Activated CD4-positive, alpha-beta T cell treated with anti-CD3 and anti-CD28 coated beads, Interleukin-2, amount 10 ng/mL, durations not matched to agents 24 days and 14 days (primary cell): ENCODE measurements at regions not wholly inside any gene's neighbourhood (a gene's known extent, or its start where the extent isn't known, plus 50 kb on each side); places are given as distances from the start of the nearest gene placed in this dataset.

Experiments used
- DNase-seq: peaks from one replicate; pipeline ENCODE4 v3.0.0; 2022
- H3K27ac Mint-ChIP-seq: one replicate; pipeline ENCODE4 v1.8.0; 2022; ENCODE audit warnings: mild to moderate bottlenecking, mixed read lengths
- H3K27me3 Mint-ChIP-seq: one replicate; pipeline ENCODE4 v1.8.0; 2022; ENCODE audit warnings: mixed read lengths
- H3K36me3 Mint-ChIP-seq: one replicate; pipeline ENCODE4 v1.8.0; 2022; ENCODE audit warnings: low read depth, mild to moderate bottlenecking, mixed read lengths
- H3K4me1 Mint-ChIP-seq: one replicate; pipeline ENCODE4 v1.8.0; 2021; ENCODE audit warnings: mixed read lengths
- H3K4me3 Mint-ChIP-seq: one replicate; pipeline ENCODE4 v1.8.0; 2022; ENCODE audit warnings: mild to moderate bottlenecking, moderate library complexity, mixed read lengths
- H3K9me3 Mint-ChIP-seq: one replicate; pipeline ENCODE4 v1.8.0; 2021; ENCODE audit warnings: mixed read lengths
- intact Hi-C: fragments of 100-400 bp; cut with micrococcal nuclease; formaldehyde crosslinking; loops from one replicate; pipeline ENCODE4 v1.15.1; 2023

GRCh38 chr15:77859491-77860060, 217.9 kb downstream of the TBC1D2B start:
- DNase-seq: no peak
- Mint-ChIP-seq H3K27ac (no peak overlapping the region), H3K27me3 (peaks cover 6% of the 10 kb centered on the region), H3K36me3 (no peaks in the 10 kb centered on the region), H3K4me1 (no peaks in the 10 kb centered on the region), H3K4me3 (no peak overlapping the region), H3K9me3 (no peaks in the 10 kb centered on the region)
- intact Hi-C loops: no loop called here

- Mint-ChIP-seq H3K36me3 (no peaks in the 10 kb centered on the region), H3K4me3 (no peak overlapping the region), H3K4me1 (no peaks in the 10 kb centered on the region), H3K27ac (no peak overlapping the region), H3K27me3 (peaks cover 7% of the 10 kb centered on the region), H3K9me3 (no peaks in the 10 kb centered on the region)
- no peak for DNase-seq
- intact Hi-C loops: no loop called here
These were observed 218.6 kb downstream of the TBC1D2B start for GRCh38 chr15:77858792-77859490.

- intact Hi-C loops: no loop called here
- H3K27ac Mint-ChIP-seq: no peak overlapping the region
- H3K9me3 Mint-ChIP-seq: no peaks in the 10 kb centered on the region
- no peaks in the 10 kb centered on the region for H3K4me1 Mint-ChIP-seq
- no peak for DNase-seq
- H3K4me3 Mint-ChIP-seq: no peak overlapping the region
- H3K27me3 Mint-ChIP-seq: peaks cover 8% of the 10 kb centered on the region
- no peaks in the 10 kb centered on the region for H3K36me3 Mint-ChIP-seq
These were observed 220.1 kb downstream of the TBC1D2B start for GRCh38 chr15:77857419-77857818.

GRCh38 chr15:77856705-77857346, 220.7 kb downstream of the TBC1D2B start:
- peaks cover 9% of the 10 kb centered on the region for H3K27me3 Mint-ChIP-seq
- no peaks in the 10 kb centered on the region for H3K36me3 Mint-ChIP-seq
- no peak for DNase-seq
- H3K4me3 Mint-ChIP-seq: no peak overlapping the region
- no peak overlapping the region for H3K27ac Mint-ChIP-seq
- intact Hi-C loops: no loop called here
- H3K9me3 Mint-ChIP-seq: no peaks in the 10 kb centered on the region
- H3K4me1 Mint-ChIP-seq: no peaks in the 10 kb centered on the region

- H3K36me3 Mint-ChIP-seq: no peaks in the 10 kb centered on the region
- no peaks in the 10 kb centered on the region for H3K4me1 Mint-ChIP-seq
- intact Hi-C loops: no loop called here
- no peak overlapping the region for H3K27ac Mint-ChIP-seq
- no peak overlapping the region for H3K4me3 Mint-ChIP-seq
- H3K9me3 Mint-ChIP-seq: no peaks in the 10 kb centered on the region
- H3K27me3 Mint-ChIP-seq: peaks cover 9% of the 10 kb centered on the region
- no peak for DNase-seq
These were observed 221.6 kb downstream of the TBC1D2B start for GRCh38 chr15:77855871-77856270.

GRCh38 chr15:77854980-77855379, 222.3 kb upstream of the LINGO1 start:
- Mint-ChIP-seq H3K36me3 (no peaks in the 10 kb centered on the region), H3K27me3 (peaks cover 11% of the 10 kb centered on the region), H3K9me3 (no peaks in the 10 kb centered on the region), H3K4me1 (no peaks in the 10 kb centered on the region), H3K4me3 (no peak overlapping the region), H3K27ac (no peak overlapping the region)
- no peak for DNase-seq
- intact Hi-C loops: no loop called here

- intact Hi-C loops: no loop called here
- DNase-seq: no peak
- H3K9me3 Mint-ChIP-seq: no peaks in the 10 kb centered on the region
- H3K4me3 Mint-ChIP-seq: no peak overlapping the region
- H3K36me3 Mint-ChIP-seq: no peaks in the 10 kb centered on the region
- peaks cover 15% of the 10 kb centered on the region for H3K27me3 Mint-ChIP-seq
- no peak overlapping the region for H3K27ac Mint-ChIP-seq
- no peaks in the 10 kb centered on the region for H3K4me1 Mint-ChIP-seq
These were observed 221.2 kb upstream of the LINGO1 start for GRCh38 chr15:77853910-77854309.

GRCh38 chr15:77853008-77853328, 220.3 kb upstream of the LINGO1 start:
- no peak overlapping the region for H3K4me3 Mint-ChIP-seq
- no peaks in the 10 kb centered on the region for H3K4me1 Mint-ChIP-seq
- H3K9me3 Mint-ChIP-seq: no peaks in the 10 kb centered on the region
- no peak for DNase-seq
- intact Hi-C loops: no loop called here
- no peaks in the 10 kb centered on the region for H3K36me3 Mint-ChIP-seq
- H3K27me3 Mint-ChIP-seq: peaks cover 19% of the 10 kb centered on the region
- H3K27ac Mint-ChIP-seq: no peak overlapping the region

- H3K9me3 Mint-ChIP-seq: no peaks in the 10 kb centered on the region
- no peak for DNase-seq
- H3K4me1 Mint-ChIP-seq: no peaks in the 10 kb centered on the region
- no peak overlapping the region for H3K27ac Mint-ChIP-seq
- H3K4me3 Mint-ChIP-seq: no peak overlapping the region
- no peaks in the 10 kb centered on the region for H3K36me3 Mint-ChIP-seq
- intact Hi-C loops: no loop called here
- H3K27me3 Mint-ChIP-seq: peaks cover 21% of the 10 kb centered on the region
These were observed 219.7 kb upstream of the LINGO1 start for GRCh38 chr15:77852241-77853007.

GRCh38 chr15:77851691-77852090, 219.0 kb upstream of the LINGO1 start:
- DNase-seq: no peak
- Mint-ChIP-seq H3K4me3 (no peak overlapping the region), H3K27ac (no peak overlapping the region), H3K4me1 (no peaks in the 10 kb centered on the region), H3K36me3 (no peaks in the 10 kb centered on the region), H3K9me3 (no peaks in the 10 kb centered on the region), H3K27me3 (peaks cover 24% of the 10 kb centered on the region)
- intact Hi-C loops: no loop called here

GRCh38 chr15:77851086-77851485, 218.4 kb upstream of the LINGO1 start:
- no peak overlapping the region for H3K27ac Mint-ChIP-seq
- intact Hi-C loops: no loop called here
- no peak overlapping the region for H3K4me3 Mint-ChIP-seq
- H3K4me1 Mint-ChIP-seq: no peaks in the 10 kb centered on the region
- no peaks in the 10 kb centered on the region for H3K9me3 Mint-ChIP-seq
- peaks cover 25% of the 10 kb centered on the region for H3K27me3 Mint-ChIP-seq
- no peak for DNase-seq
- no peaks in the 10 kb centered on the region for H3K36me3 Mint-ChIP-seq

GRCh38 chr15:77846986-77847385, 214.3 kb upstream of the LINGO1 start:
- Mint-ChIP-seq H3K27me3 (peaks cover 34% of the 10 kb centered on the region), H3K4me1 (no peaks in the 10 kb centered on the region), H3K9me3 (no peaks in the 10 kb centered on the region), H3K36me3 (no peaks in the 10 kb centered on the region), H3K4me3 (no peak overlapping the region), H3K27ac (no peak overlapping the region)
- no peak for DNase-seq
- intact Hi-C loops: no loop called here

- Mint-ChIP-seq H3K9me3 (no peaks in the 10 kb centered on the region), H3K27ac (no peak overlapping the region), H3K27me3 (peaks cover 34% of the 10 kb centered on the region), H3K4me3 (no peak overlapping the region), H3K4me1 (no peaks in the 10 kb centered on the region), H3K36me3 (no peaks in the 10 kb centered on the region)
- intact Hi-C loops: no loop called here
- no peak for DNase-seq
These were observed 213.6 kb upstream of the LINGO1 start for GRCh38 chr15:77846360-77846759.

- Mint-ChIP-seq H3K4me1 (no peaks in the 10 kb centered on the region), H3K4me3 (no peak overlapping the region), H3K36me3 (no peaks in the 10 kb centered on the region), H3K27ac (no peak overlapping the region), H3K9me3 (no peaks in the 10 kb centered on the region), H3K27me3 (peaks cover 35% of the 10 kb centered on the region)
- DNase-seq: no peak
- intact Hi-C loops: no loop called here
These were observed 212.2 kb upstream of the LINGO1 start for GRCh38 chr15:77844798-77845446.
